Activated CD4-positive, alpha-beta memory T cell treated with anti-CD3 and anti-CD28 coated beads for 36 hours (primary cell): ENCODE measurements at regions not wholly inside any gene's neighbourhood (a gene's known extent, or its start where the extent isn't known, plus 50 kb on each side); places are given as distances from the start of the nearest gene placed in this dataset.

Source experiments
- CTCF ChIA-PET: fragments of 350-600 bp; sonication (Branson Sonifier 250); formaldehyde crosslinking; loops from one replicate; lab custom pipeline; 2021; ENCODE audit warnings: antibody characterized with exemption, inconsistent platforms; lab: Charles Lee
- POLR2A ChIA-PET: fragments of 350-600 bp; sonication (Branson Sonifier 250); formaldehyde crosslinking; loops from one replicate; lab custom pipeline; 2021; ENCODE audit warnings: antibody characterized with exemption; lab: Charles Lee
- DNase-seq: peaks from one replicate; pipeline ENCODE4 v3.0.0-alpha.2; 2020
- H3K27ac Mint-ChIP-seq: one replicate; pipeline ENCODE4 v1.8.0; 2021; ENCODE audit warnings: mixed read lengths
- H3K27me3 Mint-ChIP-seq: one replicate; pipeline ENCODE4 v1.8.0; 2021; ENCODE audit warnings: mixed read lengths
- H3K36me3 Mint-ChIP-seq: one replicate; pipeline ENCODE4 v1.8.0; 2021; ENCODE audit warnings: mixed read lengths
- H3K4me1 Mint-ChIP-seq: one replicate; pipeline ENCODE4 v1.8.0; 2021; ENCODE audit warnings: low read depth, mixed read lengths
- H3K4me3 Mint-ChIP-seq: one replicate; pipeline ENCODE4 v1.8.0; 2021; ENCODE audit warnings: mild to moderate bottlenecking, mixed read lengths
- H3K9me3 Mint-ChIP-seq: one replicate; pipeline ENCODE4 v1.8.0; 2021; ENCODE audit warnings: mixed read lengths
- intact Hi-C: fragments of 100-400 bp; cut with micrococcal nuclease; formaldehyde crosslinking; loops from one replicate; pipeline ENCODE4 v1.15.1; 2023

DNA sequence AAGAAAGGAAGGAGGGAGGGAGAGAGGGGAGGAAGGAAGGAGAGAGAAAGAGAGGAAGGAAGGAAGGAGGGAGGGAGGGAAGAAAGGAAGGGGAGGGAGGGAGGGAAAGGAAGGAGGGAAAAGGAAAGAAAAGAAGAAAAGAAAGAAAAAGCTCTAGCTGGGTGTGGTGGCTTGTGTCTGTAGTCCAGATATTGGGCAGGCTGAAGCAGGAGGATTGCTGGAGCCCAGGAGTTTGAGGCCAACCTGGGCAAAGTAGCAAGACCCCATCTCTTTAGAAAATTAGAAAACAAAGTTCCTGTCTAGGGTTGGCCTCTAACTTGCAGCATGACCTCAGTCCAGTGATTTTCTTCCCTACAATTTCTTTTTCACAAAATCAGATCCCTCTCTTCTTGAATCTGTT lies 208.2 kb upstream of the NUDT4 start:
- intact Hi-C loops: loop anchor here (5.0 kb wide), 5 partner anchors 62 to 268 kb away; partner anchors contain the start of gene NUDT4
- ChIA-PET CTCF (no interaction called here), POLR2A (no interaction called here)
- H3K36me3 Mint-ChIP-seq: no peaks in the 10 kb centered on the region
- H3K27ac Mint-ChIP-seq: no peak overlapping the region
- H3K4me1 Mint-ChIP-seq: peaks cover 15% of the 10 kb centered on the region
- DNase-seq: no peak
- H3K9me3 Mint-ChIP-seq: no peaks in the 10 kb centered on the region
- peaks cover 10% of the 10 kb centered on the region for H3K27me3 Mint-ChIP-seq
- H3K4me3 Mint-ChIP-seq: no peak overlapping the region

- no peak for DNase-seq
- Mint-ChIP-seq H3K36me3 (no peaks in the 10 kb centered on the region), H3K9me3 (no peaks in the 10 kb centered on the region), H3K4me1 (peaks cover 15% of the 10 kb centered on the region), H3K27me3 (peaks cover 5% of the 10 kb centered on the region), H3K27ac (no peak overlapping the region), H3K4me3 (no peak overlapping the region)
- intact Hi-C loops: no loop called here
- ChIA-PET CTCF (no interaction called here), POLR2A (no interaction called here)
Measured at GRCh38 chr12:93170928-93171327, 206.8 kb upstream of the NUDT4 start.

DNA sequence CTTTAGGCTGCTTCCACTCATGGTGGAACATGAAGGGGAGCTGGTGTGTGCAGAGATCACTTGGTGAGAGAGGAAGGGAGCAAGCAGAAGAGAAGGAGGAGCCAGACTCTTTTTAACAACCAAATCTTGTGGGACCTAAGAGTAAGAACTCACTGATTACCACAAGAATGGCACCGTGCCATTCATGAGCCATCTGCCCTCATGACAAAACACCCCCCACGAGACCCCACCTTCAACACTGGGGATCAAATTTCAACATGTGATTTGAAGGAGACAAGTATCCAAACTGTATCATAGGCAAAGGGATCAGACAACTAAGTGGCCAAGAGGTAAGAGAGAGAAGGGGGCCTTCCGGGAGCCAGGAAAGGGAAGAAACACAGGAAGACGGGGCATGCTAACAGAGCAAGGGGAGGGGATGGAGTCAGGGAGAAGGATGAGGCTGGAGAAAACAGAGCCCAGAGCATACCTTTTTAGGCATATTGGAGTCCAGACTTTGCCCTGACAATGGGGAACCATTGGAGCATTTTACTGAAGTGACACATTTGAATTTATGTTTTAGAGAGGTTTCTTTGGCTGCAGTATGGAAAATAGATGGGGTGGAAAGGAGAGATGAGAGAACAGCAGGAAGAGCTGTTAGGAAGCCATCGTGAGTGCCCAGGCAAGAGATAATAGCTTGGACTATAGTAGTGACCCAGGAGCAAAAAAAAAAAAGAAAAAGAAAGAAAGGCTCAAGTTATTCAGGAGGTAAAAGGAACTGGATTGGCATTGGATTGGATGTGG lies 204.4 kb upstream of the NUDT4 start:
- Mint-ChIP-seq H3K36me3 (no peaks in the 10 kb centered on the region), H3K27ac (no peak overlapping the region), H3K9me3 (no peaks in the 10 kb centered on the region), H3K27me3 (no peaks in the 10 kb centered on the region), H3K4me1 (no peaks in the 10 kb centered on the region), H3K4me3 (no peak overlapping the region)
- POLR2A ChIA-PET: no interaction called here
- DNase-seq: no peak
- intact Hi-C loops: no loop called here
- CTCF ChIA-PET: no interaction called here

GRCh38 chr12:93174048-93174447 lies 203.7 kb upstream of the NUDT4 start:
- H3K27me3 Mint-ChIP-seq: no peaks in the 10 kb centered on the region
- H3K4me3 Mint-ChIP-seq: no peak overlapping the region
- no peaks in the 10 kb centered on the region for H3K4me1 Mint-ChIP-seq
- no peaks in the 10 kb centered on the region for H3K9me3 Mint-ChIP-seq
- CTCF ChIA-PET: no interaction called here
- H3K36me3 Mint-ChIP-seq: no peaks in the 10 kb centered on the region
- H3K27ac Mint-ChIP-seq: no peak overlapping the region
- POLR2A ChIA-PET: no interaction called here
- intact Hi-C loops: no loop called here
- no peak for DNase-seq

GRCh38 chr12:93174473-93174872 lies 203.3 kb upstream of the NUDT4 start:
- H3K4me3 Mint-ChIP-seq: no peak overlapping the region
- no peak for DNase-seq
- no peaks in the 10 kb centered on the region for H3K9me3 Mint-ChIP-seq
- no peaks in the 10 kb centered on the region for H3K27me3 Mint-ChIP-seq
- H3K4me1 Mint-ChIP-seq: no peaks in the 10 kb centered on the region
- intact Hi-C loops: no loop called here
- no peaks in the 10 kb centered on the region for H3K36me3 Mint-ChIP-seq
- ChIA-PET POLR2A (no interaction called here), CTCF (no interaction called here)
- no peak overlapping the region for H3K27ac Mint-ChIP-seq

GRCh38 chr12:93176165-93176564 lies 201.6 kb upstream of the NUDT4 start:
- no peak overlapping the region for H3K27ac Mint-ChIP-seq
- intact Hi-C loops: no loop called here
- DNase-seq: no peak
- no peaks in the 10 kb centered on the region for H3K4me1 Mint-ChIP-seq
- no peaks in the 10 kb centered on the region for H3K9me3 Mint-ChIP-seq
- no peak overlapping the region for H3K4me3 Mint-ChIP-seq
- no peaks in the 10 kb centered on the region for H3K27me3 Mint-ChIP-seq
- no peaks in the 10 kb centered on the region for H3K36me3 Mint-ChIP-seq
- POLR2A ChIA-PET: no interaction called here
- CTCF ChIA-PET: interaction anchor here (0.6 to 0.7 kb wide), 2 partner anchors 8 to 198 kb away, joined by 3 read pairs; no protein-coding TSS in a partner anchor

- no peaks in the 10 kb centered on the region for H3K36me3 Mint-ChIP-seq
- CTCF ChIA-PET: interaction anchor here (0.6 to 0.7 kb wide), 2 partner anchors 8 to 197 kb away, joined by 3 read pairs; no protein-coding TSS in a partner anchor
- no peak for DNase-seq
- intact Hi-C loops: no loop called here
- H3K4me3 Mint-ChIP-seq: no peak overlapping the region
- H3K27me3 Mint-ChIP-seq: no peaks in the 10 kb centered on the region
- H3K27ac Mint-ChIP-seq: no peak overlapping the region
- no peaks in the 10 kb centered on the region for H3K4me1 Mint-ChIP-seq
- POLR2A ChIA-PET: no interaction called here
- no peaks in the 10 kb centered on the region for H3K9me3 Mint-ChIP-seq
Measured at GRCh38 chr12:93176610-93177126, 201.1 kb upstream of the NUDT4 start.

- H3K9me3 Mint-ChIP-seq: no peaks in the 10 kb centered on the region
Measured at GRCh38 chr12:93177208-93178153, 200.2 kb upstream of the NUDT4 start.

GRCh38 chr12:93178154-93178878 lies 199.4 kb upstream of the NUDT4 start:
- CTCF ChIA-PET: no interaction called here
- POLR2A ChIA-PET: no interaction called here

More at GRCh38 chr12:93177208-93178153, 200.2 kb upstream of the NUDT4 start:
- no peak for DNase-seq
- Mint-ChIP-seq H3K4me1 (no peaks in the 10 kb centered on the region), H3K36me3 (no peaks in the 10 kb centered on the region), H3K27me3 (no peaks in the 10 kb centered on the region), H3K27ac (no peak overlapping the region), H3K4me3 (no peak overlapping the region)
- intact Hi-C loops: no loop called here
- ChIA-PET CTCF (no interaction called here), POLR2A (no interaction called here)

GRCh38 chr12:93179792-93180191 lies 197.9 kb upstream of the NUDT4 start:
- POLR2A ChIA-PET: interaction anchor here (0.6 kb wide), 1 partner anchor 286 kb away, joined by 3 read pairs; no protein-coding TSS in a partner anchor
- no peaks in the 10 kb centered on the region for H3K27me3 Mint-ChIP-seq
- H3K36me3 Mint-ChIP-seq: no peaks in the 10 kb centered on the region
- H3K27ac Mint-ChIP-seq: no peak overlapping the region
- H3K9me3 Mint-ChIP-seq: no peaks in the 10 kb centered on the region
- H3K4me3 Mint-ChIP-seq: no peak overlapping the region
- intact Hi-C loops: no loop called here
- CTCF ChIA-PET: no interaction called here
- no peak for DNase-seq
- peaks cover 7% of the 10 kb centered on the region for H3K4me1 Mint-ChIP-seq

More at GRCh38 chr12:93178154-93178878, 199.4 kb upstream of the NUDT4 start:
- Mint-ChIP-seq H3K27ac (no peak overlapping the region), H3K36me3 (no peaks in the 10 kb centered on the region), H3K4me3 (no peak overlapping the region), H3K9me3 (no peaks in the 10 kb centered on the region), H3K4me1 (no peaks in the 10 kb centered on the region), H3K27me3 (no peaks in the 10 kb centered on the region)
- DNase-seq: no peak
- intact Hi-C loops: no loop called here

DNA sequence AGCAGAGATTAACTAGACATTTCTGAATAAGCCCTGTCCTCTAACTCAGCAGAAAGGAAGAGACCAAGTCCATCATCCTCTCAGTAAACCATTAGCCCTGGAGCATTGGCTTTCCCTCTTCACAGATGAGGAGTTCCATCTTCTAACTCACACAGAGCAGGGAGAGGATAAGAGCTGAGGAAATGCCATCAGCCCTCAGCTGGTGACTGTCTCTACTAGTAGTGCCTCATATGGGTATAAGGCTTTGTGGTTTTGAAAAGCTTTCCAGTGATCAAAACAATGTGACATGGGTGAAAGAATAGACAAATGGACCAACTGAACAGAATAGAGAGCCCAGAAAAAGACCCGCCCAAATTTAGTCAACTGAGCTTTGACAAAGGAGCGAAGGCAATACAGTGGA lies 197.2 kb upstream of the NUDT4 start:
- Mint-ChIP-seq H3K9me3 (no peaks in the 10 kb centered on the region), H3K4me1 (peaks cover 10% of the 10 kb centered on the region), H3K27ac (no peak overlapping the region), H3K27me3 (no peaks in the 10 kb centered on the region), H3K36me3 (no peaks in the 10 kb centered on the region), H3K4me3 (no peak overlapping the region)
- intact Hi-C loops: no loop called here
- POLR2A ChIA-PET: no interaction called here
- CTCF ChIA-PET: no interaction called here
- no peak for DNase-seq
